GM19438 (cell line): ENCODE measurements at regions not wholly inside any gene's neighbourhood (a gene's known extent, or its start where the extent isn't known, plus 50 kb on each side); places are given as distances from the start of the nearest gene placed in this dataset.
"Not testable (repeated sequence)": the region's sequence is repeated elsewhere in the genome, so short reads cannot be mapped to it uniquely, and the experiment has no call there.

ENCODE experiments used
- ATAC-seq: cut with Tn5 transposase; IDR thresholded peaks from one replicate; pipeline ENCODE4 v1.9.1; 2021; ENCODE audit warnings: low read depth; ENCODE audit not compliant: unreplicated experiment

- no peak for ATAC-seq
Measured at GRCh38 chr4:118410138-118410537, 57.3 kb upstream of the PRSS12 start.

- no peak for ATAC-seq
Measured at GRCh38 chr4:118417325-118417724, 64.5 kb upstream of the PRSS12 start.

GRCh38 chr4:118417800-118418199, 65.0 kb upstream of the PRSS12 start:
- ATAC-seq, result not testable (repeated sequence)

GRCh38 chr4:118418396-118418795, 65.6 kb upstream of the PRSS12 start:
- ATAC-seq, result not testable (repeated sequence)

- not testable (repeated sequence) for ATAC-seq
Measured at GRCh38 chr4:118419626-118420025, 66.8 kb upstream of the PRSS12 start.

DNA sequence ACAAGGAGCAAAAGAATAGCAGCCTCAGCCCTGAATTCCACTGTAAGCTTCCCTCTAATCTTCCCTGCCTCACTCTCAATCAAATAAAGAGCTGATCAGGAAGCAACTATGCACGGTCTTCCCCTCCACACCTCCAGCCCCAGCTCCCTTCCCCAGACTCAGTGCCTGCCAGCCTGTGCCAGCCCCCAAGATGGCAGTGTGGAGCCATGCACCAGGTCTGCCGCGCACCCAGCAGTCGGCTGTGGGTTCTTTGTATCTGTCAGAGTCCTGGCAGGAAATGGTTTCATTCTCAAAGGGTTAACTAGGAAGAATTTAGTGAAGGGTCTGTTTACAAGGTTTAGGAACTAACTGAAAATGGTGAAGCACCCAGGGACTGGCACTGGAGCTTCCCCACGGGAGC, 71.3 kb upstream of the PRSS12 start:
- not testable (repeated sequence) for ATAC-seq

- ATAC-seq, result not testable (repeated sequence)
Measured at GRCh38 chr4:118428881-118429280, 76.1 kb upstream of the PRSS12 start.

DNA sequence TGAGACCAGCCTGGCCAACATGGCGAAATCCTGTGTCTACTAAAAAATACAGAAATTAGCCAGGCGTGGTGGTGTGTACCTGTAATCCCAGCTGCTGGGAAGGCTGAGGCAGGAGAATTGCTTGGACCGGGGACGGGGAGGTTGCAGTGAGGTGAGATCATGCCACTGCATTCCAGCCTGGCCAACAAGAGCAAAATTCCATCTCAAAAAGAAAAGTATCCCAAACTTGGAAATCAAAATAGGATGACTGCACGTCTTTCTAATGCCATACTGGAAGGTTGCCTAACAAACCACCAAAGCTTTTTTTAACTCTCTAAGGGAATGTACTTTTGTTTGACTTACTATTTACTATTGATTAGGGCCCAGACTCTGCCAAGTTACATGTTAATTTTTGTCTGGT, 79.6 kb upstream of the PRSS12 start:
- ATAC-seq, result not testable (repeated sequence)

DNA sequence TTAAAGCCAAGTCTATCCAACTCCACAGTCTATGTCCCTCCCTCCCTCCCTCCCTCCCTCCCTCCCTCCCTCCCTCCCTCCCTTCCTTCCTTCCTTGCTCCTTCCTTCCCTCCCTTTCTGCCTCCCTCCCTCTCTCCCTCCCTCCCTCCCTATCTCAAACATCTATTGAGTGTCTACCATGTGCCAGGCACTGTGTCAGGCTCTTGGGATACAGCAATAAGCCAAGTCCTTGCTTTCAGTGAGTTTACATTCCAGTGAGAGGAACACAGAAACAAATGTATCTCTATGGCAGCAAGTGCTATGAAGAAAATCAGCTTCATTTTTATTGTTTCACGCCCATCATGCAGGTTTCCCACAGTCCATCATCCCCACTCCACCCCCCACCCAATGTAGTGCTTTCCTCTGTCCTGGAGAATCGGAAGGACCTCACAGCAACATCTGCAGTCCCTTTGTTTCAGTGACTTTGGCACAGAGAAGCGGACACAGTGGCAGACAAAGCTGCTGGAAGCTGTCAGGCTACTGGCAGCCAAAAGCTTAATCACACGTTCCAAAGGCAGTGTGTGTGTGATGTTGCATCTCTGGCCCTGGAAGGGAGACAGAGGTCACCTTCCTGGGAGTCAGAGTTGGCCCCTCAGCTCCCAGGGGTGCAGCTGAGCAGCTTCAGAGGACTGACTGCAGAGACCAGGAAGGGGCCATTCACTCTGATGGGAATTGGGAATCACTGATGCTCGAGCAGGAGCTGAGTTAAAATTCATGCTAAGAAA, 81.0 kb upstream of the PRSS12 start:
- ATAC-seq, result not testable (repeated sequence)

GRCh38 chr4:118435415-118435814, 82.6 kb upstream of the PRSS12 start:
- not testable (repeated sequence) for ATAC-seq

DNA sequence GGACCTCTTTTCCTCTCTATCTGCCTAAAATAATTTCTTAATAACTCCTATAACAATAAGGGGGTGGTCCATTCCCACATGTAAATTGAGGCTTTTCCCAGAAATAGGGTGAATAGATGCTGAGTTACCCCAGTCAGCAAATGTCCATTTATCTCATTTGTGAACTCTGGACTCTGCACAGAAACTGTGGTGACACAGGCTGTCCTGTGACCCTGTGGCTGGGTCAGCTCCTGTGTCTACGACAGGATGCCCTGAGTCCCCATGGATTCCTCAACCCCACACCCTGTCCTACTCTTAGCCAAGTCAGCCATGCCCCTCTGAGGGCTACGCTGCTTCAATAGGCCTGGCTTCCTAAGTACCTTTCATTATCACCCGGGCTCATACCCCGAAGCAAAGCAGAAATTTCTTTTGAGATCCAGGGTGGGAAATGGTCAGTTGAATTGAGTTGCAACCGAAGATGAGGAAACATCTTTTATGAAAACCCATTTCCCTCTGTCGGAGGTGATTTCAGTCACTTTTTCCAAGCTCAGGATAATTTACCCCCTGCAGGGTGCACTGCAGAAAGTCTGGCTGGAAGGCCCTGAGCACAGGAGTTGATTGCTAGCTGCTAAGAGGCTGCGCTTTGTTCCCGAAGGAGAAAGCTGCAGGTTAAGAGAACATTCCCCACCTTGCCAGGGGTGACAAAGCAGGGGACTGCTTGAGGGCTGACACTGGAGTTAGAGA, 89.5 kb upstream of the PRSS12 start:
- ATAC-seq, result not testable (repeated sequence)

DNA sequence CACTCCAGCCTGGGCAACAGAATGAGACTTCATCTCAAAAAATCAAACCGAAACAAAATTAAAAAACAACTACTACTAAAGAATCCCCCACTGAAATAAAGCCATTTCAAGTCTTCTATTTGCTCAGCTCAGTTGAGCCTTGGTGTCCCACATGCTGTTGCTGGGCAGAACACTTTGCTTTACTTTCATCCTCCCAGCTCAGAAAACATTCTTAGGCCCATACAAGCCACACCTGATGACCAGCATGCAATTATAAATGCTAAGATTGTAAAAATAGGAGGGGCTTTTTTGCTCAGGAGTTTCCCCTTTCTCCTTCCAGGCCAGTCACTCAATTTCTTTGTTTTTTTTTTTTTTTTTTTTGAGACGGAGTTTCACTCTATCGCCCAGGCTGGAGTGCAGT, 94.6 kb upstream of the PRSS12 start:
- ATAC-seq, result not testable (repeated sequence)

DNA sequence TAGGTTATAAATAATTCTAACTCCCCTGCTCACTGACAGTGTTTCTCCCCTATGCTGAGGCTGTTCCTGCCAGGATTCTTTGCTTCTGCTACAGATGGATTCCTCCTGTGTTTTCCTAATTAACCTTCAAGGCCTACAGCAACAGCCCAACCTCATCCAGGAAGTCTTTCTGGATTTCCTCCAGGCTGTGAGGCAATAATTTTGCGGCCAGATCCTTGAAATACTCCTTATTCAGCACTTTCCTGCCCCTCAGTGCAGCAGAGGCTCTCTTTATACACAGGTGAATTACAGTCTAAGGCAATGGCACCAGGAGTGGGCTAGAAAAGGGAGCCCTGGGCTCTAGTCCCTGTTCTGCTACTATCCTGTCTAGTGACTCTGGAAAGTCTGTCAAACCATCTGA, 102.1 kb upstream of the PRSS12 start:
- not testable (repeated sequence) for ATAC-seq

- ATAC-seq, result not testable (repeated sequence)
Measured at GRCh38 chr4:118461435-118461834, 108.6 kb upstream of the PRSS12 start.

- ATAC-seq, result not testable (repeated sequence)
Measured at GRCh38 chr4:118465831-118466230, 113.0 kb upstream of the PRSS12 start.

- ATAC-seq, result not testable (repeated sequence)
Measured at GRCh38 chr4:118474001-118474626, 121.3 kb upstream of the PRSS12 start.

- not testable (repeated sequence) for ATAC-seq
Measured at GRCh38 chr4:118474771-118475170, 122.0 kb upstream of the PRSS12 start.

DNA sequence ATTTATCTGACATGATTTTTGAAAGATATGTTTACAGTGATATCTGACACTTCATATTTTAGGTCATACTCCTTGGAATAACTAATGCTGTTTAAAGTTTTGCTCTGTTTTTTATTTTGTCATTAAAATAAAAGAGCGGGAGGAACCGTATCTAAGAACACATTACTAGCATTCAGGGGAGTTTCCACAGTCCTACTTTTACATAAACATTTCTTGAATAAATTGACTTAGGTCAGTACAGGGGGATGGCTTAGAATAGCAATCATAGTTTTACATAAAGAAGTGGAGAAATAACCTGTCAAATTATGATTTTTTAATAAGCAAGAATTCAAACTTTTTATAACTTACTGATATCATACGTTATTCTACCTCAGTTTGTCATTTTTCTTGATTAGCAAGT, 123.1 kb upstream of the PRSS12 start:
- ATAC-seq, result not testable (repeated sequence)

DNA sequence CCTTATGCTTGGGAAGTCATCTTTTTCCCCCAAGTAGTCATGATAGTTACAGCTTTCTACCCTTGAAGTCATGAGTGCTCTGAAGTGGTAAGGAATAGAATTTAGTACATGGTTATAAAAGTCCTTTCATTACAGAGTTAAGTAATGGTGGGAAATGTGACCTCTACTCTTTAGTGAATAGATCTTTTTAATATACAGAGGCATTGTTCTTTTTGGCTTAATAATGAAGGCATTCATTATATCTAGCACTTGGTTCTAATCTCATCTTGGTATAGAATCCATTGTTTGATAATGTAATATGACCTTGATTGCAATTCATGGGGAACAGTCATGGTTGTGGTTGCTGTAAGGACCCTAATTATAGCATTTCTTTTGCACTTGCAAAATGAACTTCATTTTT, 125.0 kb upstream of the PRSS12 start:
- ATAC-seq, result not testable (repeated sequence)

DNA sequence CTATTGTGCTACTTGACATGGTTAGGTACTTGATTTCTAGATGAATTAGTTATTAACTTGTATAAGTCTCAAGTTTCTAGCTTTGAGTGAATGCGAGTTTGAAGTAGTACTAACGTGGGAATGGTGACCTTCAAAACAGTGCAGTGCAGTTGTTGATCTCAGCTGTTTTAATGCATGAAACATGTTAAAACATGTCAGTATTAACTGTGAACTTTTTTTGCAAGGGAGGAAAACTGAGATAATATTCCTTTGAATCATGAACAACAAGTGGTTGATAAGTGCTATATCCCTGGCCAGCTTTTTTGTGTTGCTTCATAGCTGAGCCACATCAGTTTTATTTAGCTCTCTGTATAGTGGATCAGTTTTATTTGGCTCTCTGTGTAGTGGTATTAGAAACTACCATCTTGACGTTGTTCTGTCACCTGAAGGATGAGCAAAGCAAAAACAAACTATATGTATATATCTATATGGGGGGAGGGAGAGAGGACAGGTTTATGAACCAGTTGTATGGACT, 133.1 kb upstream of the PRSS12 start:
- ATAC-seq, result not testable (repeated sequence)

DNA sequence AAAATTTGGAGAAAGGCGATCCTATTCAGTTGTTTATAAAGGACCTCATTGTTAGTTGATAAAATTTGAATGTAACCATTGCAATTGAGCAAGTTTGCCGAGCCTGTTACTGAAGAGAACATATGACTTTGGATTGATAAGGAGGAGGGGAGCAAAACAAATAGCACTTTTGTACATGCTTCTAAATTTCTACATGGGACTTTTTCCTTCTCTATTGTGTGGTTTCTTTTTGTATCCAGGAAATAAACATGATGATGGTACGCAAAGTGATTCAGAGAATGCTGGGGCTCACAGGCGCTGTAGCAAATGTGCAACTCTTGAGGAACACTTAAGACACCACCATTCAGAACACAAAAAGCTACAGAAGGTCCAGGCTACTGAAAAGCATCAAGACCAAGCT, 140.2 kb upstream of the PRSS12 start:
- ATAC-seq, result not testable (repeated sequence)
